SK-N-MC (cell line): ENCODE measurements at regions not wholly inside any gene's neighbourhood (a gene's known extent, or its start where the extent isn't known, plus 50 kb on each side); places are given as distances from the start of the nearest gene placed in this dataset.

Source experiments
- EZH2 ChIP-seq: fragments of 200-600 bp; sonication (generic); IDR thresholded peaks from one replicate; pipeline ENCODE4 v1.6.1; 2017; ENCODE audit warnings: antibody characterized with exemption
- POLR2AphosphoS5 ChIP-seq: IDR thresholded peaks from 2 replicates; pipeline ENCODE4 v1.6.1; 2012; ENCODE audit warnings: mild to moderate bottlenecking, low read depth, low read length, borderline replicate concordance

DNA sequence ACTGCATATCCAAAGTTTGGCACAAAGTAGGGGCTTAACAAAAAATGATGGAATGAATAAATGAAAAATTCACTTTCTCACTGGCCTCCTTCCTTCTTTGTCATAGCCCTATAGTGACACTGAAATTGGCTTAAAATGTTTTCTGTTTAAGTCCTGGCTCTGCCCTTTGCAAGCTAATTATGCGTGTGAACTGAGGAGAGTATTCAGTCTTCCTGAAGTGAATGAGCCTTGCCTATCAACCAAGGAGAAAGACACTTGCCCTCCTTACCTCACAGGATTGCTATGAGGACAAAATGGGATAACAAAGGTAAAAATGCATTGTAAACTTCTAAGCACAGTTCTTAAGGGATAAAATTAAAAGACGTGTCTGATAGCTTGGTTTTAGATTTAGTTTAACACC lies 729.8 kb upstream of the ANO3 start:
- TF ChIP-seq EZH2 (no peak), POLR2AphosphoS5 (no peak)
